Mesendoderm (in vitro differentiated cells): ENCODE measurements at regions not wholly inside any gene's neighbourhood (a gene's known extent, or its start where the extent isn't known, plus 50 kb on each side); places are given as distances from the start of the nearest gene placed in this dataset.
"Not testable (repeated sequence)": the region's sequence is repeated elsewhere in the genome, so short reads cannot be mapped to it uniquely, and the experiment has no call there.

ENCODE experiments used
- DNase-seq: peaks from one replicate; pipeline ENCODE4 v3.0.0; 2013
- H2AK5ac ChIP-seq: 2 replicates; pipeline ENCODE4 v1.6.1; 2013; ENCODE audit warnings: low read length, inconsistent platforms
- H2BK120ac ChIP-seq: 2 replicates; pipeline ENCODE4 v1.6.1; 2013; ENCODE audit warnings: low read depth, mild to moderate bottlenecking, low read length, moderate library complexity, mixed read lengths
- H2BK15ac ChIP-seq: replicated peaks from 2 replicates; pipeline ENCODE4 v1.6.1; 2013; ENCODE audit warnings: low read depth, mild to moderate bottlenecking, moderate library complexity
- H2BK5ac ChIP-seq: 2 replicates; pipeline ENCODE4 v1.6.1; 2013; ENCODE audit warnings: low read length, inconsistent platforms
- H3K18ac ChIP-seq: 2 replicates; pipeline ENCODE4 v1.6.1; 2013; ENCODE audit warnings: mild to moderate bottlenecking, low read length, mixed read lengths
- H3K23ac ChIP-seq: one replicate; pipeline ENCODE4 v1.6.1; 2013; ENCODE audit warnings: low read length
- H3K27ac ChIP-seq: 2 replicates; pipeline ENCODE4 v1.5.1; 2013; ENCODE audit warnings: low read depth, mild to moderate bottlenecking, inconsistent platforms, low read length, moderate library complexity
- H3K27me3 ChIP-seq: 2 replicates; pipeline ENCODE4 v1.6.1; 2013; ENCODE audit warnings: low read length, control low read depth, mild to moderate bottlenecking, inconsistent platforms; ENCODE audit not compliant: insufficient read depth, poor library complexity
- H3K36me3 ChIP-seq: 2 replicates; pipeline ENCODE4 v1.6.1; 2013; ENCODE audit warnings: low read length, inconsistent platforms; ENCODE audit not compliant: control insufficient read depth, insufficient read depth
- H3K4ac ChIP-seq: one replicate; pipeline ENCODE4 v1.6.1; 2013; ENCODE audit warnings: low read depth, mild to moderate bottlenecking, low read length, moderate library complexity
- H3K4me1 ChIP-seq: 2 replicates; pipeline ENCODE4 v1.6.1; 2013; ENCODE audit warnings: low read depth, low read length, inconsistent platforms; ENCODE audit not compliant: control insufficient read depth
- H3K4me2 ChIP-seq: 2 replicates; pipeline ENCODE4 v1.6.1; 2013; ENCODE audit warnings: low read length
- H3K4me3 ChIP-seq: 2 replicates; pipeline ENCODE4 v1.5.1; 2013; ENCODE audit warnings: mild to moderate bottlenecking, low read length
- H3K56ac ChIP-seq: one replicate; pipeline ENCODE4 v1.6.1; 2013; ENCODE audit warnings: low read length
- H3K79me1 ChIP-seq: 2 replicates; pipeline ENCODE4 v1.6.1; 2013; ENCODE audit warnings: low read length, inconsistent platforms
- H3K79me2 ChIP-seq: 2 replicates; pipeline ENCODE4 v1.6.1; 2013; ENCODE audit warnings: mild to moderate bottlenecking, low read length; ENCODE audit not compliant: control insufficient read depth, insufficient read depth
- H3K9ac ChIP-seq: 2 replicates; pipeline ENCODE4 v1.6.1; 2013; ENCODE audit warnings: low read length, inconsistent platforms
- H4K5ac ChIP-seq: one replicate; pipeline ENCODE4 v1.6.1; 2013; ENCODE audit warnings: low read length
- H4K8ac ChIP-seq: one replicate; pipeline ENCODE4 v1.6.1; 2013; ENCODE audit warnings: low read depth, mild to moderate bottlenecking, control low read depth, low read length, moderate library complexity
- WGBS: extraction: QIAGEN DNeasy Blood & Tissue Kit; methylation state at CpG from one replicate; pipeline ENCODE4 v1.1.7; 2013; ENCODE audit warnings: low lambda C conversion rate, missing lambda C conversion rate; ENCODE audit not compliant: insufficient coverage; ENCODE audit errors: extremely low coverage; 5-methylcytosine and 5-hydroxymethylcytosine counted together

- no CpG with 5 or more reads among the region's 3 CpGs for WGBS
These were observed 118.1 kb upstream of the IER5L start for GRCh38 chr9:129296195-129296594.

DNA sequence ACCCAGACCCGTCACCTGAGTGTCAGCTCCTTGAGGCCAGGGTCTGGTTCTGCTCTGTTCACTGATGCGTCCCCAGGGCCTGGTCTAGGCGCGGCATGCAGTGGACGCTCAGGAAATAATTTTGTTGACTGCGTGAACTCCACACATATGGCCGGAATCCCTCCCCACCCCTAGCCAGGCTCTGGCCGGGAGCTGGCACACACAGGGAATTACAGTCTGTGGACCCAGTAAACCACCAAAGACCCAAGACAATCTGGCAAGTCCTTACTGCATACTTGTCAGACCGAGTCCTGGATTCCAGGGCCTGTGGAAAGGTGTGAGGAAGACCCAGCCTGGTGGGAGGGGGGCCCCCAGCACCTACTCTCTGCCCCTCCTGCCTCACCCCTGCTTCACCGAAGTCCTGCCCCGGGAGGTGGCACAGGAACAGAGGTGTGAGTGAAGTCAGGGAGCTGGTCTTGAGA is 113.0 kb upstream of the IER5L start:
- Histone ChIP-seq H3K9ac (no peak overlapping the region), H4K8ac (no peak overlapping the region), H3K79me2 (no peaks in the 10 kb centered on the region), H3K4me1 (no peaks in the 10 kb centered on the region), H3K18ac (no peak overlapping the region), H2AK5ac (no peak overlapping the region), H3K36me3 (no peaks in the 10 kb centered on the region), H3K56ac (no peak overlapping the region), H3K27me3 (no peaks in the 10 kb centered on the region), H3K27ac (no peak overlapping the region), H2BK5ac (no peak overlapping the region), H3K23ac (no peak overlapping the region), H4K5ac (no peak overlapping the region), H2BK15ac (no peak overlapping the region), H3K4me2 (no peak overlapping the region), H3K4ac (no peak overlapping the region), H2BK120ac (no peak overlapping the region), H3K4me3 (no peak overlapping the region), H3K79me1 (no peaks in the 10 kb centered on the region)
- DNase-seq: no peak
- WGBS: no CpG with 5 or more reads among the region's 11 CpGs

More at GRCh38 chr9:129296195-129296594, 118.1 kb upstream of the IER5L start:
- H3K18ac ChIP-seq, H2BK120ac ChIP-seq, H2AK5ac ChIP-seq, H3K4me3 ChIP-seq, H2BK5ac ChIP-seq, H4K8ac ChIP-seq, H3K79me2 ChIP-seq, H3K4ac ChIP-seq, H3K27ac ChIP-seq, DNase-seq, H3K79me1 ChIP-seq, H3K9ac ChIP-seq, H3K27me3 ChIP-seq, H3K23ac ChIP-seq, H4K5ac ChIP-seq, H3K36me3 ChIP-seq, H2BK15ac ChIP-seq, H3K56ac ChIP-seq, H3K4me2 ChIP-seq, H3K4me1 ChIP-seq: not testable (repeated sequence)

DNA sequence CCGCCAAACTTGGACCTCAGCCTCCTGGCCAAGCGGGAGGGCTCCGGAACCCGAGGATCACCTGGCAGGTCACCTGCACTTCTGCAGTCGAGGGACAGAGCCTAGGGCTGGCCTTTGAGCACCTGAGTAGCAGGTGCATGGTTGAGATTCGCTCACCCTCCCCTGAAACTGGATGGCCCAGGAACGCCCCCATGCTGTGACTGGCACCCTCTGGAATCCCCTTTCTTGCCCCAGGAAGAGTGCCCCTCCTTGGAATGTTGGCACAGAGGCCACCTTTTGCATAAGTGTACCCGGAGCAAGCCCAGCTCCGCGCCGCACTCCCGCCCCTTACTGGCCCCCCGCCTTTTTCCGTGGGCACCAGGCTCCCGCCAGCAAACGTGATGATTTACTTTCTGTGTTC is 112.5 kb upstream of the IER5L start:
- no peak overlapping the region for H2BK5ac ChIP-seq
- H3K79me2 ChIP-seq: no peaks in the 10 kb centered on the region
- H3K4ac ChIP-seq: no peak overlapping the region
- no peak overlapping the region for H3K23ac ChIP-seq
- no peak overlapping the region for H3K56ac ChIP-seq
- no peak overlapping the region for H2BK15ac ChIP-seq
- H4K5ac ChIP-seq: no peak overlapping the region
- no peak overlapping the region for H3K18ac ChIP-seq
- no peak overlapping the region for H3K4me3 ChIP-seq
- no peaks in the 10 kb centered on the region for H3K79me1 ChIP-seq
- no CpG with 5 or more reads among the region's 16 CpGs for WGBS
- H3K9ac ChIP-seq: no peak overlapping the region
- no peak overlapping the region for H4K8ac ChIP-seq
- H3K27me3 ChIP-seq: no peaks in the 10 kb centered on the region
- H3K4me1 ChIP-seq: no peaks in the 10 kb centered on the region
- no peak for DNase-seq
- no peak overlapping the region for H3K27ac ChIP-seq
- H2AK5ac ChIP-seq: no peak overlapping the region
- no peak overlapping the region for H2BK120ac ChIP-seq
- H3K4me2 ChIP-seq: no peak overlapping the region
- no peaks in the 10 kb centered on the region for H3K36me3 ChIP-seq

- DNase-seq: no peak
- no peak overlapping the region for H3K56ac ChIP-seq
- no peak overlapping the region for H3K18ac ChIP-seq
- no CpG with 5 or more reads among the region's 3 CpGs for WGBS
- H4K5ac ChIP-seq: no peak overlapping the region
- H3K36me3 ChIP-seq: no peaks in the 10 kb centered on the region
- H2BK15ac ChIP-seq: no peak overlapping the region
- H3K79me1 ChIP-seq: no peaks in the 10 kb centered on the region
- no peak overlapping the region for H2AK5ac ChIP-seq
- H3K4me2 ChIP-seq: no peak overlapping the region
- no peaks in the 10 kb centered on the region for H3K27me3 ChIP-seq
- H3K4me3 ChIP-seq: no peak overlapping the region
- no peak overlapping the region for H3K4ac ChIP-seq
- no peaks in the 10 kb centered on the region for H3K4me1 ChIP-seq
- no peaks in the 10 kb centered on the region for H3K79me2 ChIP-seq
- H3K27ac ChIP-seq: no peak overlapping the region
- H3K23ac ChIP-seq: no peak overlapping the region
- H4K8ac ChIP-seq: no peak overlapping the region
- H3K9ac ChIP-seq: no peak overlapping the region
- no peak overlapping the region for H2BK5ac ChIP-seq
- no peak overlapping the region for H2BK120ac ChIP-seq
These were observed 111.8 kb upstream of the IER5L start for GRCh38 chr9:129289883-129290282.

- Histone ChIP-seq H3K56ac (no peak overlapping the region), H3K18ac (no peak overlapping the region), H3K4me2 (no peak overlapping the region), H3K79me1 (no peaks in the 10 kb centered on the region), H3K27ac (no peak overlapping the region), H3K4ac (no peak overlapping the region), H2BK120ac (no peak overlapping the region), H3K27me3 (no peaks in the 10 kb centered on the region), H3K36me3 (no peaks in the 10 kb centered on the region), H3K9ac (no peak overlapping the region), H3K4me1 (no peaks in the 10 kb centered on the region), H3K79me2 (no peaks in the 10 kb centered on the region), H3K23ac (no peak overlapping the region), H2BK5ac (no peak overlapping the region), H2AK5ac (no peak overlapping the region), H2BK15ac (no peak overlapping the region), H4K8ac (no peak overlapping the region), H3K4me3 (no peak overlapping the region), H4K5ac (no peak overlapping the region)
- no peak for DNase-seq
- no CpG with 5 or more reads among the region's 13 CpGs for WGBS
These were observed 111.2 kb upstream of the IER5L start for GRCh38 chr9:129289131-129289731.
